HEK293 (cell line): ENCODE measurements at regions not wholly inside any gene's neighbourhood (a gene's known extent, or its start where the extent isn't known, plus 50 kb on each side); places are given as distances from the start of the nearest gene placed in this dataset.

Source experiments
- CTCF ChIA-PET: fragments of 350-600 bp; formaldehyde crosslinking; extraction: SDS; loops from one replicate; lab custom pipeline; 2021; ENCODE audit warnings: antibody characterized with exemption; lab: Yijun Ruan, JAX
- POLR2A ChIA-PET: fragments of 300-600 bp; formaldehyde crosslinking; extraction: SDS; loops from one replicate; lab custom pipeline; 2020; ENCODE audit warnings: antibody characterized with exemption, inconsistent platforms; lab: Yijun Ruan, JAX
- H3K27ac ChIP-seq: fragments of 200-500 bp; sonication (Bioruptor generic); 2 replicates; pipeline ENCODE4 v1.5.1; 2014; ENCODE audit warnings: low read depth, low read length, control low read depth, inconsistent platforms; ENCODE audit errors: extremely low read depth
- H3K36me3 ChIP-seq, 2 experiments: fragments of 200-500 bp in 1 of 2; sonication (Bioruptor generic) in 1 of 2; 1 replicate in 1 of 2; 2 replicates in 1 of 2; pipeline ENCODE4 v1.5.1; 2014 to 2017; ENCODE audit warnings: inconsistent platforms in 2 of 2, low read length in 2 of 2; ENCODE audit not compliant: control insufficient read depth in 2 of 2, insufficient read depth in 1 of 2
- H3K4me1 ChIP-seq: fragments of 200-500 bp; sonication (Bioruptor generic); 2 replicates; pipeline ENCODE4 v1.5.1; 2014; ENCODE audit warnings: mild to moderate bottlenecking, low read length, inconsistent platforms; ENCODE audit not compliant: control insufficient read depth, insufficient read depth
- H3K4me3 ChIP-seq: 2 replicates; pipeline ENCODE4 v1.5.1; 2011; ENCODE audit warnings: low read depth, mild to moderate bottlenecking, control low read depth, low read length, moderate library complexity
- H3K9me3 ChIP-seq: fragments of 200-500 bp; sonication (Bioruptor generic); 2 replicates; pipeline ENCODE4 v1.5.1; 2014; ENCODE audit warnings: low read depth, low read length, inconsistent platforms; ENCODE audit not compliant: control insufficient read depth, insufficient read depth
- AEBP2 ChIP-seq: fragments of 450-650 bp; formaldehyde crosslinking; IDR thresholded peaks from 2 replicates; pipeline ENCODE4 v1.5.1; 2016; ENCODE audit warnings: missing biosample characterization, missing genetic modification characterization, borderline replicate concordance
- GLIS2 ChIP-seq: fragments of 450-650 bp; formaldehyde crosslinking; IDR thresholded peaks from 2 replicates; pipeline ENCODE4 v1.5.1; 2016; ENCODE audit warnings: missing biosample characterization, missing genetic modification characterization
- IKZF3 ChIP-seq: fragments of 450-650 bp; IDR thresholded peaks from 2 replicates; pipeline ENCODE4 v1.5.0; 2018; ENCODE audit warnings: missing biosample characterization, mild to moderate bottlenecking, missing genetic modification characterization, moderate library complexity
- SALL2 ChIP-seq: fragments of 450-650 bp; formaldehyde crosslinking; IDR thresholded peaks from 2 replicates; pipeline ENCODE4 v1.5.0; 2017; ENCODE audit warnings: missing biosample characterization, mild to moderate bottlenecking, missing genetic modification characterization, borderline replicate concordance
- SCRT2 ChIP-seq: fragments of 450-650 bp; formaldehyde crosslinking; IDR thresholded peaks from 2 replicates; pipeline ENCODE4 v1.5.1; 2016; ENCODE audit warnings: missing biosample characterization, missing genetic modification characterization
- TSHZ1 ChIP-seq: fragments of 450-650 bp; formaldehyde crosslinking; IDR thresholded peaks from 2 replicates; pipeline ENCODE4 v1.5.1; 2016; ENCODE audit warnings: missing biosample characterization, missing genetic modification characterization, borderline replicate concordance
- ZBTB7A ChIP-seq: fragments of 450-650 bp; formaldehyde crosslinking; IDR thresholded peaks from 2 replicates; pipeline ENCODE4 v1.5.1; 2016; ENCODE audit warnings: low read depth, missing biosample characterization, missing genetic modification characterization
- ZFP69B ChIP-seq: fragments of 450-650 bp; formaldehyde crosslinking; IDR thresholded peaks from 2 replicates; pipeline ENCODE4 v1.5.1; 2016; ENCODE audit warnings: missing biosample characterization, missing genetic modification characterization
- ZIC2 ChIP-seq: fragments of 450-650 bp; formaldehyde crosslinking; IDR thresholded peaks from 2 replicates; pipeline ENCODE4 v1.5.1; 2016; ENCODE audit warnings: missing biosample characterization, missing genetic modification characterization
- ZNF10 ChIP-seq: fragments of 450-650 bp; formaldehyde crosslinking; IDR thresholded peaks from 2 replicates; pipeline ENCODE4 v1.5.1; 2017; ENCODE audit warnings: missing biosample characterization, missing genetic modification characterization
- ZNF175 ChIP-seq: fragments of 450-650 bp; formaldehyde crosslinking; IDR thresholded peaks from 2 replicates; pipeline ENCODE4 v1.5.1; 2016; ENCODE audit warnings: missing biosample characterization, missing genetic modification characterization
- ZNF19 ChIP-seq: fragments of 450-650 bp; formaldehyde crosslinking; IDR thresholded peaks from 2 replicates; pipeline ENCODE4; 2016; ENCODE audit warnings: missing biosample characterization, missing genetic modification characterization, low read depth
- ZNF335 ChIP-seq: fragments of 450-650 bp; formaldehyde crosslinking; conservative IDR thresholded peaks from 2 replicates; pipeline ENCODE4 v1.5.1; 2016; ENCODE audit warnings: missing biosample characterization, missing genetic modification characterization
- ZNF394 ChIP-seq: fragments of 450-650 bp; formaldehyde crosslinking; IDR thresholded peaks from 2 replicates; pipeline ENCODE4 v1.5.1; 2016; ENCODE audit warnings: missing biosample characterization, missing genetic modification characterization, mild to moderate bottlenecking, moderate library complexity, borderline replicate concordance
- ZNF514 ChIP-seq: fragments of 450-650 bp; formaldehyde crosslinking; IDR thresholded peaks from 2 replicates; pipeline ENCODE4 v1.5.1; 2016; ENCODE audit warnings: missing biosample characterization, missing genetic modification characterization
- ZNF621 ChIP-seq: fragments of 450-650 bp; formaldehyde crosslinking; IDR thresholded peaks from 2 replicates; pipeline ENCODE4 v1.5.1; 2017; ENCODE audit warnings: missing biosample characterization, missing genetic modification characterization
- ZNF707 ChIP-seq: fragments of 450-650 bp; formaldehyde crosslinking; IDR thresholded peaks from 2 replicates; pipeline ENCODE4 v1.5.1; 2016; ENCODE audit warnings: missing biosample characterization, missing genetic modification characterization
- ZSCAN4 ChIP-seq: fragments of 450-650 bp; formaldehyde crosslinking; IDR thresholded peaks from 2 replicates; pipeline ENCODE4 v1.5.1; 2017; ENCODE audit warnings: missing biosample characterization, missing genetic modification characterization

GRCh38 chr5:17161662-17162061 lies 55.8 kb upstream of the BASP1 start:
- H3K36me3 ChIP-seq: no peaks in the 10 kb centered on the region
- POLR2A ChIA-PET: no interaction called here
- no peak overlapping the region for H3K27ac ChIP-seq
- no peak for TF ChIP-seq ZNF175 (tag by site-specific recombination)
- no peak for TF ChIP-seq ZSCAN4
- TF ChIP-seq ZNF707: no peak
- no peak for TF ChIP-seq ZFP69B (tag by site-specific recombination)
- no peak for TF ChIP-seq IKZF3
- TF ChIP-seq SCRT2 (tag by site-specific recombination): no peak
- TF ChIP-seq AEBP2 (tag by site-specific recombination): no peak
- no peak for TF ChIP-seq ZNF19
- TF ChIP-seq ZIC2: no peak
- no peak for TF ChIP-seq ZNF394 (tag by site-specific recombination)
- no peak overlapping the region for H3K4me3 ChIP-seq
- no peaks in the 10 kb centered on the region for H3K4me1 ChIP-seq
- H3K9me3 ChIP-seq: no peaks in the 10 kb centered on the region
- CTCF ChIA-PET: no interaction called here

- no peak for TF ChIP-seq ZNF621 (tag by site-specific recombination)
- TF ChIP-seq ZNF335 (tag by site-specific recombination): no peak
- TF ChIP-seq TSHZ1 (tag by site-specific recombination): no peak
- TF ChIP-seq GLIS2: no peak
- no peak for TF ChIP-seq ZFP69B (tag by site-specific recombination)
- TF ChIP-seq SALL2 (tag by site-specific recombination): no peak
- TF ChIP-seq ZNF514 (tag by site-specific recombination): no peak
- TF ChIP-seq ZBTB7A (tag by site-specific recombination): no peak
- TF ChIP-seq ZNF10 (tag by site-specific recombination): no peak
- Histone ChIP-seq H3K36me3 (no peaks in the 10 kb centered on the region), H3K4me1 (no peaks in the 10 kb centered on the region), H3K9me3 (no peaks in the 10 kb centered on the region), H3K27ac (no peak overlapping the region), H3K4me3 (no peak overlapping the region)
- CTCF ChIA-PET: interaction anchor here (0.5 to 0.7 kb wide), 2 partner anchors 83 to 938 kb away, joined by 3 read pairs; no protein-coding TSS in a partner anchor
- POLR2A ChIA-PET: no interaction called here
Observed at GRCh38 chr5:17163221-17163620, 54.2 kb upstream of the BASP1 start.
